Liver (tissue), 7 donors: ENCODE measurements at regions not wholly inside any gene's neighbourhood (a gene's known extent, or its start where the extent isn't known, plus 50 kb on each side); places are given as distances from the start of the nearest gene placed in this dataset.

Source experiments
- DNase-seq: peaks from one replicate; pipeline ENCODE4 v3.0.0-alpha.2; 2017; ENCODE audit warnings: low spot score
- H3K27ac ChIP-seq, 2 donors: one replicate each; pipeline ENCODE4 v1.7.0; 2013; ENCODE audit warnings: inconsistent platforms in 2 of 2, low read length in 2 of 2, control low read depth in 1 of 2, low read depth in 1 of 2, mild to moderate bottlenecking in 1 of 2
- H3K27me3 ChIP-seq, 4 donors: one replicate each; pipeline versions ENCODE4 v1.6.1 to v1.7.0; 2013; ENCODE audit warnings: low read length in 3 of 4, inconsistent platforms in 1 of 4, mild to moderate bottlenecking in 1 of 4, moderate library complexity in 1 of 4; ENCODE audit not compliant: control insufficient read depth in 4 of 4, insufficient read depth in 4 of 4
- H3K36me3 ChIP-seq, 4 donors: one replicate each; pipeline versions ENCODE4 v1.6.1 to v1.7.0; 2013; ENCODE audit warnings: low read length in 3 of 4, mild to moderate bottlenecking in 3 of 4, low read depth in 1 of 4, moderate library complexity in 1 of 4; ENCODE audit not compliant: control insufficient read depth in 4 of 4, insufficient read depth in 3 of 4
- H3K4me1 ChIP-seq, 4 donors: one replicate each; pipeline versions ENCODE4 v1.6.1 to v1.7.0; 2013; ENCODE audit warnings: low read length in 3 of 4, mild to moderate bottlenecking in 3 of 4, moderate library complexity in 1 of 4; ENCODE audit not compliant: control insufficient read depth in 4 of 4, insufficient read depth in 4 of 4
- H3K4me3 ChIP-seq, 3 donors: one replicate each; pipeline versions ENCODE4 v1.6.1 to v1.7.0; 2013; ENCODE audit warnings: low read length in 3 of 3, control low read depth in 1 of 3, low read depth in 1 of 3, mild to moderate bottlenecking in 1 of 3
- H3K9ac ChIP-seq, 2 donors: one replicate each; pipeline ENCODE4 v1.7.0; 2013; ENCODE audit warnings: low read length in 2 of 2, mild to moderate bottlenecking in 2 of 2, moderate library complexity in 2 of 2, control low read depth in 1 of 2, low read depth in 1 of 2
- H3K9me3 ChIP-seq, 4 donors: one replicate each; pipeline versions ENCODE4 v1.6.1 to v1.7.0; 2013; ENCODE audit warnings: low read length in 3 of 4; ENCODE audit not compliant: control insufficient read depth in 4 of 4
- EGR1 ChIP-seq, 2 donors: IDR thresholded peaks; 2 replicates each; pipeline ENCODE4 v1.6.1; 2016 to 2018; ENCODE audit warnings: antibody characterized with exemption in 2 of 2, low read depth in 2 of 2
- FOXA1 ChIP-seq: IDR thresholded peaks from 2 replicates; pipeline ENCODE4 v1.6.1; 2016; ENCODE audit warnings: antibody characterized with exemption
- FOXA2 ChIP-seq: IDR thresholded peaks from 2 replicates; pipeline ENCODE4 v1.6.1; 2016; ENCODE audit warnings: antibody characterized with exemption
- GABPA ChIP-seq, 2 donors: IDR thresholded peaks in 1 of 2; conservative IDR thresholded peaks in 1 of 2; 2 replicates each; pipeline ENCODE4 v1.6.1; 2016; ENCODE audit warnings: antibody characterized with exemption in 2 of 2, mild to moderate bottlenecking in 1 of 2, moderate library complexity in 1 of 2
- HNF4A ChIP-seq, 2 donors: conservative IDR thresholded peaks; 2 replicates each; pipeline ENCODE4 v1.6.1; 2016; ENCODE audit warnings: antibody characterized with exemption in 2 of 2, mild to moderate bottlenecking in 2 of 2
- RAD21 ChIP-seq, 2 donors: IDR thresholded peaks; 2 replicates each; pipeline ENCODE4 v1.6.1; 2016; ENCODE audit warnings: antibody characterized with exemption in 2 of 2, mild to moderate bottlenecking in 2 of 2
- RXRA ChIP-seq, 2 donors: IDR thresholded peaks; 2 replicates each; pipeline ENCODE4 v1.6.1; 2017 to 2018; ENCODE audit warnings: antibody characterized with exemption in 2 of 2, mild to moderate bottlenecking in 1 of 2
- SP1 ChIP-seq: IDR thresholded peaks from 2 replicates; pipeline ENCODE4 v1.6.1; 2018; ENCODE audit warnings: antibody characterized with exemption, mild to moderate bottlenecking
- YY1 ChIP-seq: IDR thresholded peaks from 2 replicates; pipeline ENCODE4 v1.6.1; 2016; ENCODE audit warnings: antibody characterized with exemption, mild to moderate bottlenecking
- WGBS: extraction: QIAGEN DNeasy Blood & Tissue Kit; methylation state at CpG from one replicate; pipeline ENCODE4 v1.1.7; 2013; 5-methylcytosine and 5-hydroxymethylcytosine counted together
- TF ChIP-seq, protein P1 (sequence below): IDR thresholded peaks from 2 replicates; pipeline ENCODE4 v1.6.1; 2016; ENCODE audit warnings: antibody characterized with exemption
- TF ChIP-seq, protein P2 (sequence below): IDR thresholded peaks from 2 replicates; pipeline ENCODE4 v1.6.1; 2016; ENCODE audit warnings: antibody characterized with exemption
- TF ChIP-seq, protein P3 (sequence below): IDR thresholded peaks from 2 replicates; pipeline ENCODE4 v1.6.1; 2016; ENCODE audit warnings: antibody characterized with exemption
- TF ChIP-seq, protein P4 (sequence below): IDR thresholded peaks from 2 replicates; pipeline ENCODE4 v1.6.1; 2016; ENCODE audit warnings: antibody characterized with exemption, mild to moderate bottlenecking
- donor health status: healthy.
- donor health status: healthy.
- donor health status: healthy.
- donor health status: healthy.

DNA sequence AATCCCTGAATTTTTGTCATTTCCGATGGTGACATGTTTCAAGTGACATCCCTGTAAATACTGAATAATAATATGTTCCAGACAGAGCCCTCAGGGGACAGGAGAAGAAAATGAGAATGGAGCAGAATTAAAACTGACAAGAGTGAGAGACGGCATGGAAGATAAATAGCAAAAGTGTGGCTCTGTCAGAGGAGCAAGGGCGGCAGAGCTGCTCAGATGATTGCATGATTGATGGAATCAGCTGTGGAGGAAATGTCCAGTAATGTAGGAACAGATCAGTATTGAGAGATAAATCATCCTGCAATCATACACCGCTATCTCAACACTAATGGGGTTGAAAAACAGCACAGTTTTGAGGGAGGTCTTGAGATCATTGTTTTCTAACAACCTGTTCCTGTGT is 350.3 kb downstream of the STIM2 start:
- H3K9ac ChIP-seq = no peak overlapping the region
- H3K9me3 ChIP-seq = no peaks in the 10 kb centered on the region
- no peak for DNase-seq
- H3K27ac ChIP-seq = no peak overlapping the region
- 76% methylated on average over 4 of the region's 4 CpGs for WGBS
- H3K36me3 ChIP-seq = no peaks in the 10 kb centered on the region
- H3K27me3 ChIP-seq = no peaks in the 10 kb centered on the region
- no peaks in the 10 kb centered on the region for H3K4me1 ChIP-seq
- H3K4me3 ChIP-seq = no peak overlapping the region
- no peak for TF ChIP-seq YY1
- no peak for TF ChIP-seq RXRA (IDR thresholded peaks at IDR 0.05)

DNA sequence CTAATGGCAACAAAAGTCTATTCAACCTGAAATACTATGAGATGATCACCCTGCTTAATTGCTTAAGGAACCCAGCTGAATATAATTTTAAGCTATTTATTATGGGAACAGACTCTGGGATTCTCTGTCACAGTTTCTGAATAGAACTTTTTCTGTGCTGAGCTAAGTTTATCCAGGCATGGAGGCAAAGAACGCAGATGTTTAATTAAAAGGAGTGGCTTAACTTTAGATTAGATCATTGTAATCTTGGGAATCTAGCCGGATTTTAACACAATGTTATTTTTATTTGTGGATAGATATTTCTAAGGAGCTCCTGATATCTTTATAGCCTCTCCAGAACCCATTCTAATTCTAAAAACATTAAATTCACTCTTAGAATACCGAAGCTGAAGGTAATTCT is 353.4 kb downstream of the STIM2 start:
- Histone ChIP-seq H3K9me3 (no peaks in the 10 kb centered on the region), H3K27me3 (peaks cover 0 to 2% (median 0%) of the 10 kb centered on the region in 4 donors), H3K36me3 (no peaks in the 10 kb centered on the region), H3K9ac (no peak overlapping the region), H3K4me3 (no peak overlapping the region), H3K27ac (no peak overlapping the region), H3K4me1 (no peaks in the 10 kb centered on the region)
- TF ChIP-seq YY1 = no peak
- TF ChIP-seq, protein P1, sequence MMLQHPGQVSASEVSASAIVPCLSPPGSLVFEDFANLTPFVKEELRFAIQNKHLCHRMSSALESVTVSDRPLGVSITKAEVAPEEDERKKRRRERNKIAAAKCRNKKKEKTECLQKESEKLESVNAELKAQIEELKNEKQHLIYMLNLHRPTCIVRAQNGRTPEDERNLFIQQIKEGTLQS = no peak
- TF ChIP-seq HNF4A (conservative IDR thresholded peaks at IDR 0.05) = no peak
- TF ChIP-seq, protein P2, sequence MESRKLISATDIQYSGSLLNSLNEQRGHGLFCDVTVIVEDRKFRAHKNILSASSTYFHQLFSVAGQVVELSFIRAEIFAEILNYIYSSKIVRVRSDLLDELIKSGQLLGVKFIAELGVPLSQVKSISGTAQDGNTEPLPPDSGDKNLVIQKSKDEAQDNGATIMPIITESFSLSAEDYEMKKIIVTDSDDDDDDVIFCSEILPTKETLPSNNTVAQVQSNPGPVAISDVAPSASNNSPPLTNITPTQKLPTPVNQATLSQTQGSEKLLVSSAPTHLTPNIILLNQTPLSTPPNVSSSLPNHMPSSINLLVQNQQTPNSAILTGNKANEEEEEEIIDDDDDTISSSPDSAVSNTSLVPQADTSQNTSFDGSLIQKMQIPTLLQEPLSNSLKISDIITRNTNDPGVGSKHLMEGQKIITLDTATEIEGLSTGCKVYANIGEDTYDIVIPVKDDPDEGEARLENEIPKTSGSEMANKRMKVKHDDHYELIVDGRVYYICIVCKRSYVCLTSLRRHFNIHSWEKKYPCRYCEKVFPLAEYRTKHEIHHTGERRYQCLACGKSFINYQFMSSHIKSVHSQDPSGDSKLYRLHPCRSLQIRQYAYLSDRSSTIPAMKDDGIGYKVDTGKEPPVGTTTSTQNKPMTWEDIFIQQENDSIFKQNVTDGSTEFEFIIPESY = no peak
- no peak for DNase-seq
- WGBS = 68% methylated on average over 3 of the region's 3 CpGs

DNA sequence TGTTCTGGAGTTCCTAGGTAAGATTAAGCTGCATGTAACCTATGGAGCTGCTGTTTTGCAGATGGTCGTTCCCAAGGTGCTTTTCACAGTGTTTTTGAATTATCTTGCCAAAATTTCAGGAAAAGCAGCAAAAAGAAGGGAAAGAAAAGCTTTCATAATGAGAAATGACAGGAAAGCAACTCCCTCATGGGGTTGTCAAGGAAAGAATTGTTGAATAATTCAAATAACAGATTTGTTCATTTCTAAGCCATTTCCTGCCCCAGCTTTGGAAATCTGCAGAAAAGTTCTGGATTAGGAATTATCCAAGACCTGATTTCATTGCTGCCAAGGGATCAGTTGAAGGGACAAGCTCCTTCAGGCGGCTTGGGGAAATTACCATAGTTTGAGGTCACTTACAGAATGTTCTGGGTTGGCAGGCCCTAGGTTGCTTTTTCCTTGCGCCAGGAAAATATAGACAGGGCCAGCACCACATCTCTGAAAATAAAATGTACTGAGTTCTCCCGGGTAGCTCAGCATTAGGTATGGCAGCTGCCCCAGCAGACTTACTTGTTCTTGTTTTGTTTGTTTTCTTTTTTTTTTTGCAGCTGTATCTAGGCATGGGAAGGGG is 354.7 kb downstream of the STIM2 start:
- Histone ChIP-seq H3K4me1 (no peaks in the 10 kb centered on the region), H3K27me3 (peaks cover 0 to 2% (median 0%) of the 10 kb centered on the region in 4 donors), H3K9me3 (no peaks in the 10 kb centered on the region), H3K4me3 (no peak overlapping the region), H3K27ac (no peak overlapping the region), H3K36me3 (no peaks in the 10 kb centered on the region), H3K9ac (no peak overlapping the region)
- DNase-seq = no peak
- TF ChIP-seq HNF4A (conservative IDR thresholded peaks at IDR 0.05) (no peak), YY1 (no peak), SP1 (no peak), RAD21 (IDR thresholded peaks at IDR 0.05) (no peak), RXRA (IDR thresholded peaks at IDR 0.05) (no peak)
- TF ChIP-seq, protein P1 = no peak
- 68% methylated on average over 4 of the region's 4 CpGs for WGBS

DNA sequence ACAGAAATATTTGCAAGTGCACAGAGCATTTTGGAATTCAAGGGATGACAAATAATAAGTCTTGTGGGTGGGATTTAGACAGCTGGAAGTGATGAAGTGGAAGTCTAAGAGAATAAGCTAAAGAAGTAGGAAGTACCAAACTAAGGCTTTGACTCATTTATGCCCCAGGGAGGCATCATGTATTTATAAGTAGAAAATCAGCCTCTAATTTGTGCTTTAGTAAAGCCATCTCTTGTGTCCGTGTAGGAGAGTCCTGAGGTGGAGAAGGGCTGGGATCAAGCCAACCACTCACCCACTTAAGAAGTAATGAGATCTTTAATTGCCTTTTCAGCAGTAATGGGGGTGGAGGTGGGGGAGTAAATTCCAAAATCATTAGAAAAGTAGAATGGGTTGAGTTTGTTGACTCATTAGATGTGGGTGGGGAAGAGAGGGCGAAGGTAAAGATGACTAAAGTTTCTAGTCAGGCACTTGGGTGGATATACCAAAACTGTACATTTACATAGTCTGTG is 356.7 kb downstream of the STIM2 start:
- Histone ChIP-seq H3K27me3 (peaks cover 0 to 2% (median 0%) of the 10 kb centered on the region in 4 donors), H3K4me1 (no peaks in the 10 kb centered on the region), H3K36me3 (no peaks in the 10 kb centered on the region), H3K9ac (no peak overlapping the region), H3K27ac (no peak overlapping the region), H3K9me3 (no peaks in the 10 kb centered on the region), H3K4me3 (no peak overlapping the region)
- DNase-seq = no peak
- WGBS = 43% methylated on average over 2 of the region's 2 CpGs
- TF ChIP-seq EGR1 (IDR thresholded peaks at IDR 0.05; ENCODE audit: low read depth in 2 of 2) (no peak), RAD21 (IDR thresholded peaks at IDR 0.05) (no peak), FOXA1 (no peak), YY1 (no peak), RXRA (IDR thresholded peaks at IDR 0.05) (no peak), GABPA (IDR thresholded peaks at IDR 0.05 in 1 of 2, conservative IDR thresholded peaks at IDR 0.05 in 1 of 2) (no peak), FOXA2 (no peak)
- TF ChIP-seq, protein P2 = no peak
- TF ChIP-seq, protein P3, sequence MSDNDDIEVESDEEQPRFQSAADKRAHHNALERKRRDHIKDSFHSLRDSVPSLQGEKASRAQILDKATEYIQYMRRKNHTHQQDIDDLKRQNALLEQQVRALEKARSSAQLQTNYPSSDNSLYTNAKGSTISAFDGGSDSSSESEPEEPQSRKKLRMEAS = no peak
- TF ChIP-seq, protein P4, sequence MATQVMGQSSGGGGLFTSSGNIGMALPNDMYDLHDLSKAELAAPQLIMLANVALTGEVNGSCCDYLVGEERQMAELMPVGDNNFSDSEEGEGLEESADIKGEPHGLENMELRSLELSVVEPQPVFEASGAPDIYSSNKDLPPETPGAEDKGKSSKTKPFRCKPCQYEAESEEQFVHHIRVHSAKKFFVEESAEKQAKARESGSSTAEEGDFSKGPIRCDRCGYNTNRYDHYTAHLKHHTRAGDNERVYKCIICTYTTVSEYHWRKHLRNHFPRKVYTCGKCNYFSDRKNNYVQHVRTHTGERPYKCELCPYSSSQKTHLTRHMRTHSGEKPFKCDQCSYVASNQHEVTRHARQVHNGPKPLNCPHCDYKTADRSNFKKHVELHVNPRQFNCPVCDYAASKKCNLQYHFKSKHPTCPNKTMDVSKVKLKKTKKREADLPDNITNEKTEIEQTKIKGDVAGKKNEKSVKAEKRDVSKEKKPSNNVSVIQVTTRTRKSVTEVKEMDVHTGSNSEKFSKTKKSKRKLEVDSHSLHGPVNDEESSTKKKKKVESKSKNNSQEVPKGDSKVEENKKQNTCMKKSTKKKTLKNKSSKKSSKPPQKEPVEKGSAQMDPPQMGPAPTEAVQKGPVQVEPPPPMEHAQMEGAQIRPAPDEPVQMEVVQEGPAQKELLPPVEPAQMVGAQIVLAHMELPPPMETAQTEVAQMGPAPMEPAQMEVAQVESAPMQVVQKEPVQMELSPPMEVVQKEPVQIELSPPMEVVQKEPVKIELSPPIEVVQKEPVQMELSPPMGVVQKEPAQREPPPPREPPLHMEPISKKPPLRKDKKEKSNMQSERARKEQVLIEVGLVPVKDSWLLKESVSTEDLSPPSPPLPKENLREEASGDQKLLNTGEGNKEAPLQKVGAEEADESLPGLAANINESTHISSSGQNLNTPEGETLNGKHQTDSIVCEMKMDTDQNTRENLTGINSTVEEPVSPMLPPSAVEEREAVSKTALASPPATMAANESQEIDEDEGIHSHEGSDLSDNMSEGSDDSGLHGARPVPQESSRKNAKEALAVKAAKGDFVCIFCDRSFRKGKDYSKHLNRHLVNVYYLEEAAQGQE = no peak
